GM18502 (cell line): ENCODE measurements at regions not wholly inside any gene's neighbourhood (a gene's known extent, or its start where the extent isn't known, plus 50 kb on each side); places are given as distances from the start of the nearest gene placed in this dataset.

Source experiments
- ATAC-seq: cut with Tn5 transposase; IDR thresholded peaks from one replicate; pipeline ENCODE4 v1.9.1; 2021; ENCODE audit warnings: mild to moderate bottlenecking; ENCODE audit not compliant: unreplicated experiment, poor library complexity

DNA sequence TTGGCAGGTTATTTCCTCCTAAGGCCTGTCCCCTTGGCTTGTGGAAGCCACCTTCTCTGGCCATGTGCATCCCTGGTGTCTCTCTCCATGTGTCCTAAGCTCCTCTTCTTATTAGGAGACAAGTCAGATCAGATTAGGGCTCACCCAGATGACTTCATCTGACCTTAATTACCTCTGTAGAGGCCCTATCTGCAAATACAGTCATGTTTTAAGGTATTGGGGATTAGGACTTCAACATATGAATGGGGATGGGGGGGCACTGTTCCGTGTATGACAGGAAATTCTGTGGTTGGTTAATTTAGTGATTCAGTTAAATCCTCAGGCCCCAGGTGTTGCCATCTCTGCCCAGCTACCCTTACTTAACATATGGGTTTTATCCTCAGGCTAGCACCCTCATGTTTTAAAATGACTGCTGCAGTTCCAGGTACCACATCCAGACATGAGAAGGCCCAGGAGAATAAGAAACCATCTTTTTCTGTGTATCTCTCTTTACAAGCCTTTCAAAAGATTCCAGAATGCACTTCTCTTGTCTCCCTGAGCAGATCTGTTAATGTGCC is 51.9 kb upstream of the RAI14 start:
- ATAC-seq, result no peak

DNA sequence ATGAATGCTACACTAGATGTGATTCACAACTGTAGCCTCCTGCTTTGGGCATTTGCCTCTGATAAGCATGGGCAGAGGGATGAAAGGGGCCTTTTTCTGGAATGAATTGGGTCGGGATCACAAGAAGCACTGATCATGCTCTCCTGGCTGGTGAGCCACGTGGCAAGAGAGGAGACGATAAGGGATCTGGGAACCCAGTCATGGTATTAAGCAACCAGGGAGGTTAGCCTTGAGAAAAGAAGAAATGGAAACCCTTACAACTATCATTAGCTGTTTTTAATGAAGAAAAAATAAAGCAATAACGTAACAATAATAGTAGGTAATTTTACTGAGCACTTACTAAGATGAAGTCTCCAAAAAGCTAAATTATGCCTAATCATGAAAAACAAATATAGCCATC is 50.0 kb upstream of the RAI14 start:
- no peak for ATAC-seq
